Vagina (tissue), 2 donors: ENCODE measurements at regions not wholly inside any gene's neighbourhood (a gene's known extent, or its start where the extent isn't known, plus 50 kb on each side); places are given as distances from the start of the nearest gene placed in this dataset.

ENCODE experiments used
- CTCF ChIP-seq, 3 experiments: fragments of 450-650 bp in 2 of 3; fragments of 200-600 bp in 1 of 3; sonication (generic) in 1 of 3; IDR thresholded peaks; one replicate each; pipeline ENCODE4 v1.5.1; 2017 to 2019; ENCODE audit warnings: antibody characterized with exemption in 3 of 3, mild to moderate bottlenecking in 2 of 3, moderate library complexity in 2 of 3
- POLR2AphosphoS5 ChIP-seq, 2 donors: sonication (generic); formaldehyde crosslinking; IDR thresholded peaks; one replicate each; pipeline ENCODE4 v1.9.0; 2017; ENCODE audit warnings: antibody characterized with exemption in 2 of 2, mild to moderate bottlenecking in 2 of 2, low read depth in 1 of 2; ENCODE audit not compliant: insufficient read depth in 1 of 2

GRCh38 chr9:30410273-30410672 lies 1974.2 kb upstream of the ACO1 start:
- TF ChIP-seq CTCF (IDR thresholded peaks at IDR 0.05) (no peak), POLR2AphosphoS5 (IDR thresholded peaks at IDR 0.05; ENCODE audit: insufficient read depth in 1 of 2, low read depth in 1 of 2) (no peak)
